ENCODE measurements at regions not wholly inside any gene's neighbourhood (a gene's known extent, or its start where the extent isn't known, plus 50 kb on each side); places are given as distances from the start of the nearest gene placed in this dataset.

GRCh38 chr4:41436419-41436818 is 101.5 kb upstream of the LIMCH1 start:
- no peaks in the 10 kb centered on the region for H3K9me3 Mint-ChIP-seq
- H3K27me3 Mint-ChIP-seq: no peaks in the 10 kb centered on the region
- H3K36me3 Mint-ChIP-seq (ENCODE audit: low read depth): no peaks in the 10 kb centered on the region
- no peak overlapping the region for H3K27ac Mint-ChIP-seq
- no peaks in the 10 kb centered on the region for H3K4me1 Mint-ChIP-seq (ENCODE audit: low read depth)
- no peak overlapping the region for H3K4me3 Mint-ChIP-seq

- Mint-ChIP-seq H3K27me3 (no peaks in the 10 kb centered on the region), H3K27ac (no peak overlapping the region), H3K4me3 (no peak overlapping the region), H3K9me3 (no peaks in the 10 kb centered on the region), H3K4me1 (ENCODE audit: low read depth) (no peaks in the 10 kb centered on the region), H3K36me3 (ENCODE audit: low read depth) (no peaks in the 10 kb centered on the region)
These were observed 100.8 kb upstream of the LIMCH1 start for GRCh38 chr4:41437111-41437536.

GRCh38 chr4:41438931-41439297 is 99.0 kb upstream of the LIMCH1 start:
- H3K9me3 Mint-ChIP-seq: no peaks in the 10 kb centered on the region
- H3K27me3 Mint-ChIP-seq: no peaks in the 10 kb centered on the region
- H3K27ac Mint-ChIP-seq: no peak overlapping the region
- H3K4me1 Mint-ChIP-seq (ENCODE audit: low read depth): no peaks in the 10 kb centered on the region
- no peak overlapping the region for H3K4me3 Mint-ChIP-seq
- H3K36me3 Mint-ChIP-seq (ENCODE audit: low read depth): no peaks in the 10 kb centered on the region

GRCh38 chr4:41442810-41443209 is 95.1 kb upstream of the LIMCH1 start:
- Mint-ChIP-seq H3K27me3 (no peaks in the 10 kb centered on the region), H3K4me1 (ENCODE audit: low read depth) (no peaks in the 10 kb centered on the region), H3K27ac (no peak overlapping the region), H3K9me3 (no peaks in the 10 kb centered on the region), H3K36me3 (ENCODE audit: low read depth) (no peaks in the 10 kb centered on the region), H3K4me3 (no peak overlapping the region)

GRCh38 chr4:41443340-41444079 is 94.4 kb upstream of the LIMCH1 start:
- Mint-ChIP-seq H3K27ac (no peak overlapping the region), H3K4me1 (ENCODE audit: low read depth) (no peaks in the 10 kb centered on the region), H3K36me3 (ENCODE audit: low read depth) (no peaks in the 10 kb centered on the region), H3K9me3 (no peaks in the 10 kb centered on the region), H3K4me3 (no peak overlapping the region), H3K27me3 (no peaks in the 10 kb centered on the region)

- H3K27me3 Mint-ChIP-seq: no peaks in the 10 kb centered on the region
- H3K9me3 Mint-ChIP-seq: peaks cover 6% of the 10 kb centered on the region
- no peak overlapping the region for H3K27ac Mint-ChIP-seq
- H3K4me1 Mint-ChIP-seq (ENCODE audit: low read depth): no peaks in the 10 kb centered on the region
- no peaks in the 10 kb centered on the region for H3K36me3 Mint-ChIP-seq (ENCODE audit: low read depth)
- H3K4me3 Mint-ChIP-seq: no peak overlapping the region
These were observed 91.6 kb upstream of the LIMCH1 start for GRCh38 chr4:41446391-41446790.

GRCh38 chr4:41446981-41447725 is 90.8 kb upstream of the LIMCH1 start:
- Mint-ChIP-seq H3K9me3 (peaks cover 6% of the 10 kb centered on the region), H3K27ac (no peak overlapping the region), H3K4me3 (no peak overlapping the region), H3K4me1 (ENCODE audit: low read depth) (no peaks in the 10 kb centered on the region), H3K36me3 (ENCODE audit: low read depth) (no peaks in the 10 kb centered on the region), H3K27me3 (no peaks in the 10 kb centered on the region)

GRCh38 chr4:41448934-41449333 is 89.0 kb upstream of the LIMCH1 start:
- Mint-ChIP-seq H3K9me3 (peaks cover 6% of the 10 kb centered on the region), H3K27ac (no peak overlapping the region), H3K27me3 (no peaks in the 10 kb centered on the region), H3K36me3 (ENCODE audit: low read depth) (no peaks in the 10 kb centered on the region), H3K4me1 (ENCODE audit: low read depth) (no peaks in the 10 kb centered on the region), H3K4me3 (no peak overlapping the region)

- Mint-ChIP-seq H3K27me3 (no peaks in the 10 kb centered on the region), H3K27ac (no peak overlapping the region), H3K4me3 (no peak overlapping the region), H3K36me3 (ENCODE audit: low read depth) (no peaks in the 10 kb centered on the region), H3K4me1 (ENCODE audit: low read depth) (no peaks in the 10 kb centered on the region), H3K9me3 (peaks cover 6% of the 10 kb centered on the region)
These were observed 86.0 kb upstream of the LIMCH1 start for GRCh38 chr4:41451961-41452360.

GRCh38 chr4:41452484-41453225 is 85.3 kb upstream of the LIMCH1 start:
- Mint-ChIP-seq H3K4me1 (ENCODE audit: low read depth) (no peaks in the 10 kb centered on the region), H3K27me3 (no peaks in the 10 kb centered on the region), H3K36me3 (ENCODE audit: low read depth) (no peaks in the 10 kb centered on the region), H3K9me3 (peaks cover 6% of the 10 kb centered on the region), H3K27ac (no peak overlapping the region), H3K4me3 (no peak overlapping the region)

GRCh38 chr4:41454423-41454822 is 83.5 kb upstream of the LIMCH1 start:
- Mint-ChIP-seq H3K27me3 (no peaks in the 10 kb centered on the region), H3K9me3 (peaks cover 5% of the 10 kb centered on the region), H3K4me1 (ENCODE audit: low read depth) (no peaks in the 10 kb centered on the region), H3K36me3 (ENCODE audit: low read depth) (no peaks in the 10 kb centered on the region), H3K4me3 (no peak overlapping the region), H3K27ac (no peak overlapping the region)

GRCh38 chr4:41455206-41455605 is 82.8 kb upstream of the LIMCH1 start:
- Mint-ChIP-seq H3K4me1 (ENCODE audit: low read depth) (no peaks in the 10 kb centered on the region), H3K27ac (no peak overlapping the region), H3K36me3 (ENCODE audit: low read depth) (no peaks in the 10 kb centered on the region), H3K4me3 (no peak overlapping the region), H3K27me3 (no peaks in the 10 kb centered on the region), H3K9me3 (no peaks in the 10 kb centered on the region)

- no peaks in the 10 kb centered on the region for H3K27me3 Mint-ChIP-seq
- no peak overlapping the region for H3K4me3 Mint-ChIP-seq
- H3K36me3 Mint-ChIP-seq (ENCODE audit: low read depth): no peaks in the 10 kb centered on the region
- no peak overlapping the region for H3K27ac Mint-ChIP-seq
- H3K9me3 Mint-ChIP-seq: no peaks in the 10 kb centered on the region
- no peaks in the 10 kb centered on the region for H3K4me1 Mint-ChIP-seq (ENCODE audit: low read depth)
These were observed 81.3 kb upstream of the LIMCH1 start for GRCh38 chr4:41456559-41457101.

GRCh38 chr4:41458689-41459088 is 79.3 kb upstream of the LIMCH1 start:
- no peak overlapping the region for H3K4me3 Mint-ChIP-seq
- H3K27me3 Mint-ChIP-seq: no peaks in the 10 kb centered on the region

GRCh38 chr4:41460641-41461040 is 77.3 kb upstream of the LIMCH1 start:
- H3K36me3 Mint-ChIP-seq (ENCODE audit: low read depth): no peaks in the 10 kb centered on the region
- H3K27me3 Mint-ChIP-seq: no peaks in the 10 kb centered on the region
- H3K4me1 Mint-ChIP-seq (ENCODE audit: low read depth): no peaks in the 10 kb centered on the region
- no peaks in the 10 kb centered on the region for H3K9me3 Mint-ChIP-seq
- no peak overlapping the region for H3K27ac Mint-ChIP-seq
- H3K4me3 Mint-ChIP-seq: no peak overlapping the region

More at GRCh38 chr4:41458689-41459088, 79.3 kb upstream of the LIMCH1 start:
- no peaks in the 10 kb centered on the region for H3K4me1 Mint-ChIP-seq (ENCODE audit: low read depth)
- H3K27ac Mint-ChIP-seq: no peak overlapping the region
- H3K36me3 Mint-ChIP-seq (ENCODE audit: low read depth): no peaks in the 10 kb centered on the region
- no peaks in the 10 kb centered on the region for H3K9me3 Mint-ChIP-seq
